HG02623 (cell line): ENCODE measurements at regions not wholly inside any gene's neighbourhood (a gene's known extent, or its start where the extent isn't known, plus 50 kb on each side); places are given as distances from the start of the nearest gene placed in this dataset.

Experiments
- ATAC-seq: cut with Tn5 transposase; IDR thresholded peaks from one replicate; pipeline ENCODE4 v1.9.1; 2021; ENCODE audit warnings: moderate library complexity; ENCODE audit not compliant: unreplicated experiment

DNA sequence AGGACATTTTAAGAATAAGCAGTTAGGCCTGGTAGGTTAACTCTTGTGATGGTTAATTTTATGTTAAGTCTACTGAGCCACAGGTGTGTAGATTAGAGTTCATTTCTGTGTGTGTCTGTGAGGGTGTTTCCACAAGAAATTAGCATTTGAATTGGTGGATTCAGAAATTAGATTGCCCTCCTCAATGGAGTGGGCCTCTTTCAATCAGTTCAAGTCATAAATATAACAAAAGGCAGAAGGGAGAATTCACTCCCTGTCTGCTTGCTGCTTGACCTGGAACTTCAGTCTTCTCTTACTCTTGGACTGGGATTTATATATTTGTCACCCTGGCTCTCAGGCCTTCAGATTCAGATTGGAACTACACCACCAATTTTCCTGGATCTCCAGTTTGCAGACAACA is 55.3 kb upstream of the POM121L12 start:
- no peak for ATAC-seq

DNA sequence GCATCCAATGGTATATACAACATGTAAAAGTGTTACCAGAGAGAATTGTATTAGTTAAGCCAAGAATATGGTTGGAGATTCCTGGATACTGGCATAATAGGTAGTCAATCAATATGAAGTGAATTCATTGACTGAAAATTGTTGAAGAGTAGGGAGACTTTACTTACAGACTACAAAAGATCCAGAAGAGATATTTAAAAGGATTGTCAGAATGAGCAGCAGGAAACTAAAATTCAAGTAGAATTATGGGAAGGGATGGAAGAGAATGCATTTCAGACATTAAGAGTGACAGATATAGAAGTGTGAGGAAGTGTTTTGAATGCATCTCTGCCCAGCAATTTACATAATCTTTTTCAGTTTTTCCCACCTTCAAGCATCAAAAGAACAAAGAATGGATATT is 62.3 kb upstream of the POM121L12 start:
- ATAC-seq, result no peak

DNA sequence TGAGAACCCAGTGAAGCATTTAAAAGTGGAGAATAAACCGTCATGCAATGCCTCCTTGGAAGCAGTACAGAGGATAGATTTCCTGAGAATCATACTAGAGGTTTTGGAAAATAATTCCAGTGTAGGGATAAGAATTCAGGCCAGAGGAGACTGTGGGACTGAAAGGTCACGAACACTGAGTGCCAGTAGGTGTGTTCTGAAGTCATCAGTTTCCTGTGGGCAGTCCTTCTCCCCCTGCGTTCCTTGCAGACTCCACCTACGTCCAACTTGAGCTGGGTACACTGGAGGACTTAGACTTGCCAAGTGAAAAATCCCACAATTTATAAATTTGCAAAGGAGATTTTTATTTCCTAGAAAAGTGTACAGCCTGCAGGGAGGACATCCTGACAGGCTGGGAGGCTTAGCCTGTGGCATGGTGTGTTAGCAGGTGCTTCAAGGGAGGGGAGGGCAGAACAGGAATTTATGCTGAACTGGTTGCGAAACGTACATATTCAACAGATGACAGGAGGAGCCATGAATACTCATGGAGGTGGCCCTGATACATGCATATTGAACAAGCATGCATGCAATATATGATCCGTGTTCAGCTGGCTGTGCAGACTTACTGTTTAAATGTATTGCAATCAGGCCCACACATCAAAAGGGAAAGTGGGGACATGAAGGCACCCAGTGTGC is 72.9 kb upstream of the POM121L12 start:
- ATAC-seq, result no peak

DNA sequence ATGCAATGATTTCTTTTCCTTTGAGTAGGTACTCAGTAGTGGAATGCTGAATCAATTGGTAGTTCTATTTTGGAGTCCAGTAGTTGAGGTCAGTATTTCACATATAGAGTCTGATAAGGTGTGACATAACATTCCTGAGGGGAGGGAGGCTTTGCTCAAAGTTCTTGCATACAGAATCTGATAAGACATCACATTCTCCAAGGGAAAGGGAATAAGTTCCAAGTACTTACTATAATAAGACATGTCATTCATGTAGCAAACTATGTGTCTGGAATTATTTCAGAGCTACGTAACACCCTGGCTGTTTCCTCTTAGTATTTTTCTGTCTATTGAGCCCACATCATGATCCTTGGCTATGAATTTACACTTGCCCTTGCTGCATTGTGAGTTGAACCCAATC is 74.3 kb upstream of the POM121L12 start:
- ATAC-seq, result no peak

DNA sequence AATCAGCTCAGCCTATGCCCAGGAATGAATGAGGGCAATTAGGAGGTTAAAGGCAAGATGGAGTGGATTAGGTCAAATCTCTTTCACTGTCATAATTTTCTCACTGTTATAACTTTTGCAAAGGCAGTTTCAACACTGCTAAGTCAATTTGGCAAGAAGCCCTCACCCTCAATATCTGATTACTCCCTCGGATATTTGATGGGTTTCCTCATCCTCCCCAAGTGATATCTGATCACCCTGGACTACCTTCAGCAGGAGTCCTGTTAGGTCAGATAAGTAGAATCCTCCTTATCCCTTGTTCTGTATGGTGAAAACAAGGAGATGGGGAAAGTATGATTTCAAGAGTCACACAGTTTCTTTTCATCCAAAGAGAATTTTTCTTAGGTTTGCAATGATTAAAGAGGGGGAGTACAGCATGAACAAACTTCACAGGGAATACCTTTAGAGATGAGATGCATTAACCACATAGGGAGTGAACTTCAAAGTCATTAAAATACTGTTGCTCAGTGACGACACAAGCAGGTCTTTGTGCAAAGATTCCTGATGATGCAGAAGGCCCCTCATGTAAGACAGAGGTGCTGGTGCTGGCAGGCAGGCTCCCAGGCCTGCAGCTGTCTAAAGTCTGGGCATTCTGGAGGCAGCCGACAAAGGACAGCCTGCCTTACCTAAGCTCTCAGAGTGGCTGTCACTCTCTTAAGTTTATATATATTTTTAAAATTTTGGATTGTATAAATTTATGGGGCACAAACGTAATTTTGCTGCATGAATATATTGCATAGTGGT is 75.4 kb upstream of the POM121L12 start:
- no peak for ATAC-seq

DNA sequence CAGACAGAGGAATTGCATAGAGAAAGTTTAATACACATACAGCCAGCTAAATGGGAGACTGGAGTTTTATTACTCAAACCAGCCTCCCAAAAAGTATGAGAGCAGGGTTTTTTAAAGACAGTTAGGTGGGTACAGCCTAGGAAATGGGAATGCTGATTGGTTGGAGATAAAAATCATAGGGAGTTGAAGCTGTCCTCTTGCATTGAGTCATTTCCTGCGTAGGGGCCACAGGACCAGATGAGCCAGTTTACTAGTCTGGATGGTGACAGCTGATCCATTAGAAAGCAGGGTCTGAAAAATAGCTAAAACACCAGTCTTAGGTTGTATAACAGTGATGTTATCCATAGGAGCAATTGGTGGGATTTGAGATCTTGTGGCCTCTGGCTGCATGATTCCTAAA is 76.1 kb upstream of the POM121L12 start:
- ATAC-seq, result no peak

DNA sequence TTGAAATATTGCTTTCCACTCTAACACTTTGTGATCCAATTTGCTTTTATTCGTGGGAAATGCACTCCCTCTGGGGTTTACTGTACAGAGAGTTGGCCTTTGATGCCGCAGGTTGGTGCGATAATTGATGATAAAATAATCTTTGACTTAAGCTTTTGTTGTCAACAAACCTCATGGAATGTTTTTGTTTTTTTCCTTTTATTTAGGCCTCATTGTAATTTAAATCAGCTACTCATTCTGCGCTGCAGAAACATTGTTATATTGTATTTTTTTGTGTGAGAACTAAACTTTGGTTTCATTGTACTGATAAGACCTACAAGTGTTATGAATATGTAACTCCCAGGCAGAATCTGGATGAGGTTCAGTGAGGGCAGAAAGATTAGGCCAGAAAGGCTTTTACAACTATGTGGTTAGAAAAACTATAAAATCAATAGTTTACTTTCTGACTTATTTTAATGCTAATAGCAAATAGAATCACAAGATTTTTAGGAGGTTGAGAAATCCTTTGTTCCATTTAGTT is 76.8 kb upstream of the POM121L12 start:
- no peak for ATAC-seq

DNA sequence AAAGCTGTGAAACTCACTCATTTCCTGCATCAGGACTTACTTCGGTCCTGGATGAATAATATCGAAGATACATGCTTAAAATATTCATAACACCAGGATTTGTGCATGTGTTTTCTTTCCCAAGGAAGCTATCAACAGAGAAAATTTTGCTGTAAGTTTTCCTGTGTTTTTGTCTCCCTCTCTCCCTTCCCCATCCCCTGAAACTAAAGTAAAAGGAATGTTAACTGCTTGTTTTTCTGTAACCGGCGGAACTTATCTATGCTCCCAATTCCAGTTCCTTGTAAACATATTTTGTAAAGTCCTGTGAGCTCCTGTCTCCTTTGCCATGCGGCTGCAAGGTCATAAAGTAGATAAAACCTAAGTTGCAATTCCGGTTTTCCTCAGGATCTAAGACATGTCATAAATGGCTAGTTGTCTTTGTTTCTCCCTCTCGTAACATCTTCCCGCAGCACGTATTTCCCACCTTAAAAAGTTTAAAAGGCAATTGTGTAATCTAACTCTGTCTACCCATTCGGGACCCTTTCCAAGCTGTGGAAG is 79.0 kb upstream of the POM121L12 start:
- no peak for ATAC-seq

DNA sequence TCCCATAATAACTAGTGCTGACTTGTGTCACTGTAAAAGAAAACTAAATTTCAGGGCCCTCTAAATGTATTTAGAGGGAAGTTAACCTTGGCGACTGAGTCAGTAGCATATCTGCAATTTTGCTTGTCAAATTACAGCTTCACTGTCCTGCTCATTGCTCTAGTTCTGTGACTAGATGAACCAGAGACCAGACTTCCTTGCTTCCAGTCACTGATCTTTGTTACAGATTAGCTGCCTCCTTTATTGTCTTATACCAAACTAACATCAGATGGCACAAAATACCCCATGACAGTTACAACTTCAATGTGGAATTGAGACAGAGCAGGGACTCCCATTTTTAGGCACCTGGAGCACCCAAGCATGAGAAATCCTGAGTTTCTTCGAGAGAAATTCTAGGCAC is 79.9 kb upstream of the POM121L12 start:
- ATAC-seq, result no peak

DNA sequence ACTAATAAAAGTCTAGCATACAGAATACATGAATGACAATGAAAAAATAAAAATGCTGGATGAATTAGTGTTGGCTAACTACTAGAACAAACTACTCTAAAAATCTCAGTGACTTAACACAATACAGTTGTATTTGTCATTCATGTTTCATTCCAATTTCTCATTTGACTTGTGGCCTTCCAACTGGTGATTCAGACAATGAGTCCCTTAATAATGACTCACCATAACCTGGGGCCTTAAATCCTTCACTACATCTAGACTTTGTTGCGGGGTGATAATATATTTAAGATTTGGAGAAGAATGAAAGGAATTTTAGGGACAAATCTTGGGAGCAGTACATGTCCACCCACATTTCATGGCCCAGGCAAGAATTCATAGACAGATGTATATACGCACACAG is 90.5 kb upstream of the POM121L12 start:
- no peak for ATAC-seq

DNA sequence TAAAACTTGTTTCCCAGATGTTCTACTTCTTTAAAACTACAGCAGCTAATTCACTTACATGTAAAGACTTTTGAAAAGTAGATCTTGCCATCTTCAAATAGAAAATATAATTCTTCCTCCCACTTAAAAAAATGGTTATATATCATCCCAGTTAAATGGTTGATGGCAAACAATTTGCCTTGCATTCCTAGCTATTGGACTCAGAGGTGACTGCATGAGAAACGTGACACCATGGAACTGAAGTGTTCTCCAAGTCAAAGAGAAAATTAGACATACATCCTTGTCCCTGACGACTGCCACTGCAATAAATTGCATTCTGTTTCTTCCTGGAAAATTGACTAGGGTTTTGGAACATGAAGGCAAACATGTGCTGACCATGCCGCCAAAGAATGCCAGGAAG is 95.0 kb upstream of the POM121L12 start:
- ATAC-seq, result no peak

DNA sequence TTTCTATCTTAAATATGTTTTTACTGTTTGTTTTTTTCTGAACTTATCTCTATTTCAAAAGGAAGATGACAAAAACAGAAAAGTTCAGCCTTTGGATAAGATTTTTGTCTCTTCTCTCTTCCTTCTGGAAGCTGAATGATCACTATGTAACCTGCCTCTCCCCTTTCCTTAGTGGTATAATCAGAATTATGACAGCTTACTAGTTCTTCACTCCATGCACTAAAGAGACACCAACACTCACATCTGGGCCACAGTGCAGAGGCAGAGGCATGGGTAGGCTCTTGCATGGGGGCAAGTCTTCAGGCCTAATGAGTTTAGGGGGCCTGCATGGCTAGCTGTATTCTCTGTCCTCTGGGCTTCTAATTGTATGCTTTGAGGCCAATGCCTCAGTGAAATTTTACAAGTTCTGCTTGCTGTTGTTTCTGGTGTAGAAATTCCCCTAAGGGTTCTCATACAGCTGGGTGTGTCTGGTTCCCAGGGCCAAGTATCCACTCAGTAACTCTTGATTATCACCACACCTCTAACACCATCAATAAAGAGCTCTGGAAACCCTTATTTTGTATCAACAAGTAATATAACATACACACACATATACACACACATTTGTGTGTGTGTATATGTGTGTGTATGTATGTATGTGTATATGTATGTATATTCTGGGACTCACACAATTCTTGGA is 96.8 kb upstream of the POM121L12 start:
- no peak for ATAC-seq

DNA sequence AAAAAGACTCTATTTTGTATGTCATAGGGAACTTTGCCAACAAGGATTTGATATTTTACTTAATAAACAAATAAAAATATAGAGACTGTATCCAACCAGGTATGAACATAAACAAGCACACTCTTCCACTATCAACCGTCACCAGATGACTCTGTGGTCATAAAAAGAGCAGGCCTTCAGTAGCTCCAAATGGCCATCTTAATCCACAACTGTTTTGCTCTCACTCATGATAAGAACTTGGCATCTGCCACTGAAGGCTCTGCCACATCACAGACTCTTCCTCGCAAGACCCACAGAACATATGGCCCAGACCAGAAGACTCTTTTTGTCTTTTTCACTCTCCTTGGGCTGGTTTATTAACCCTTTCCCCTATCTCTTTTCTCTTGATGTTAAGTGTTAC is 98.7 kb upstream of the POM121L12 start:
- no peak for ATAC-seq

DNA sequence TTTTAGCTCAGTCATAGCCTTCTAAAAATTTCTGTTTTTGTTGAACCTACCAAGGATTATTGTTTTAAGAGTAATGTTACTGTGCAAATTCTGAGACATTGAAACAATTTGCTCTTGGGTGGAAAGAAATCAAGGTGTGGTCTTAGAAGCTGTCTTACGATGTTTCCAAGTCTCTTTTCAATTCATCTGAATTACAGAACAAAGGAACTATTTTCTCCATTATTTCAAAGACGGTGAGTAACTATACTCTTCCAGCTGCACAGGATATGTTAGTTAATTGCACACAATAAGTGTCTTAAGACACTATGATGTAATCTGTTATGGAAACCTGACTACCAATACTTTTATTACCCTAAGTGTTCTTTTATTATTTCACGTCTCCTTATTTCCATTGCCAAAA is 106.8 kb upstream of the POM121L12 start:
- no peak for ATAC-seq

DNA sequence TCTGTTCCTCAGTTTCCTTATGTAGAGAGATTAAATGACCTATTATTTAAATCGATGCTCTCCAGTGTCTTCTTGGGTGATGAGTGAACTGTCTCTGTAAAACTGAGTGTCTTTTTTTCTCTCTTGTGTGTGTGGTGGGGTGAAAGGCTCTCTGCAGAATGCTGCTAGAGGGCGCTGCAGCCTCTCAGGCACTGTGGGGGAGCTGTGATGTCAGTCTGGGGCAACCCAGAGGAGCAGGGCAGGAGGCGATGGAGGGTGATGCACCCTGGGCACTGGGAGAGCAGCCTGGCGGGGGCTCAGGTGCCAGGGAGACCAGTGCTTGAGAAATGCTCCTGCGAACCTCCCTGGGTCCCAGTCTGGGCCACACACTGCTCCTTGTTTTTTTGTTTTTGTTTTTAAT is 110.1 kb upstream of the POM121L12 start:
- no peak for ATAC-seq

DNA sequence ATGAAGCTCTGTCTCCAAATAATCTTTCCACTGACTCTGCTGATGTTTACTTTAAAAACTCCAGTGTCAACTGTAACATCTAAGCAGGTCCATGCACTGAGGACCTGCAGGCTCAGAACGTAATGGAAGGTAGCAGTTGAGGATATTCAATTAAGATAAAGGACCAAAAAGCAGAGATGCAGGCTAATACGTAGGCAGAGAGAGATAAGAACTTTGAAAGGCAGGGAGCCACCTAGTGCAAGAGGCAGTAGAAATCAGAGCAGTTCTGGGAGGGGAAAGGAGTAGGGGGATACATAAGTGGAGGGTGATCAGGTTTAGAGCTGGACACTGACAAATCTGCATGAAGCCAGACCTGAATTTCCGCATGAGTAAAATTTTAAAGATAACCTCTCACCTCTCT is 114.5 kb upstream of the POM121L12 start:
- no peak for ATAC-seq

DNA sequence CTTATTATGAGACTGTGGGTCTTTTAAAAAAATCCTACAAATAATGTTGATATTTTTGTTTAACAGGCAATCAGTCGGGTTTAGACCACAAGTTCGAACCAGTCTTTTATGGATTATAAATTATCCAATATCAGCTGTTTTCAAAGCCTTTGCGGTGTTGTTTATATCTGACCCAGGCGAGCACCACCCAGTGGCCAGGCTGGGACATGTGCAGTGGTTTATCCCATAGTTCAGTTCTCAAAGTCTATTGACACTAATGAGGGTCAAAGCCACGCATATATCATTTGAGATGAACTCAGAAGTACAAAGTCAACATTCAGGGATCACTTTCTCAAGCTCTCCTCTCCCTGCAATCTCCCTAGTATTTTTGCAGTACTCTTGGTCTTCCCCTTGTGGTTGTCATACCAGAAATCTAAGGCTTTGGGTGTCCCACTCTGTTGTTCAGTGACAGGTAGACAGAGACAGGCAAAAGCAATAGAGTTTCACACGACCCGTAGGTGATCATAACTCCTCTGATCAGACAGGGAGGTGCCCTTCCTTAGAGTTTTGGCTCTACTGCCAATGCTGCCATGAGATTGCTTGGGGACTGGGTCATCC is 117.4 kb upstream of the POM121L12 start:
- ATAC-seq, result no peak

DNA sequence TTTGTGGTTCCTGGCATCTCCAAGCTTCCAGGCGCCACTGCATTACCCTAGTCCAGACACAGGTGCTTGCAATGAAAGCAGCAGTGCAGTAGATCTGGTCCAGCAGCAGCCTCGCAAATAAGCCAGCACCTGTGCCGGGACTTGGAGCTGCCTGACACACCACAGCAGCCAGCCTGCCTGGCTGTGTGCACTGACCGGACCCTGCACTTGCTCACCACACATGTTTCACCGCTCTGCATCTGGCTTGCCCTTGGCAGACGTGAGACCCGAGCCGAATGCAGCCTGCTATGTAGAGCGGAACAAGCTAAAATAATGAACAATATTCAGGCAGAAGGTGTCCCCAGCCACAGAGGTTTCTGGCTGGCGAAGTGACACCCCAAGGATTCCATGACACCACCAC is 123.6 kb upstream of the POM121L12 start:
- no peak for ATAC-seq

DNA sequence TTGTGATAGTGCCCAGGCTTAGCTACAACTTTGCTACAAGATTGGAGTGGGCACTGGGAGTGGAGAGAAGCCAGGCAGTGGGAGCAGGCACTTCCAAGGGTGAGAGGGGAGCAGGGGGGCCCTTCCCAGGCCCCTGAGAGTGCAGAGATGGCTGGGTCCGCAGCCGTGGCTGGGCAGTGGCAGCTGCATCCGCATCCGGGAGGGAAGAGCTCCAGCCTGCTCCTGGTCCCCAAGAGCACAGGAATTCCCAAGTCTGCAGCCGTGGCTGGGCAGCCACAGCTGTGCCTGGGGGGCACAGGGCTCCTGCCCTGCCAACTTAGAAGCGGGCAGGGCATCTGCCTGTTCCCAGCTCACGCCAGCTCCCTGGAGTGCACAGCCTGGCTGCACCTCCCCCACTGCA is 124.1 kb upstream of the POM121L12 start:
- no peak for ATAC-seq

DNA sequence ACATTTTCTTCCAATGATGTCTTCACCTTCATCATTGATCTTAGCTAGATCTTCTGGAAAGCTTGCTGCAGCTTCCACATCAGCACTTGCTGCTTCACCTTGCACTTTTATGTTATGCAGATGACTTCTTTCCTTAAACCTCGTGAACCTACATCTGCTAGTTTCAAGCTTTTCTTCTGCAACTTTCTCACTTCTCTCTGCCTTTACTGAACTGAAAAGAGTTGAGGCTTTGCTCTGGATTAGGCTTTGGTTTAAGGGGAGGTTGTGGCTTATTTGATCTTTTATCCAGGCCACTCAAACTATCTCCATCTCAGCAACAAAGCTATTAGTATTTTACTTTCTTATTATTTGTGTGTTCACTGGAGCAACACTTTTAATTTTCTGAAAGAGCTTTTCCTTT is 125.5 kb upstream of the POM121L12 start:
- no peak for ATAC-seq

DNA sequence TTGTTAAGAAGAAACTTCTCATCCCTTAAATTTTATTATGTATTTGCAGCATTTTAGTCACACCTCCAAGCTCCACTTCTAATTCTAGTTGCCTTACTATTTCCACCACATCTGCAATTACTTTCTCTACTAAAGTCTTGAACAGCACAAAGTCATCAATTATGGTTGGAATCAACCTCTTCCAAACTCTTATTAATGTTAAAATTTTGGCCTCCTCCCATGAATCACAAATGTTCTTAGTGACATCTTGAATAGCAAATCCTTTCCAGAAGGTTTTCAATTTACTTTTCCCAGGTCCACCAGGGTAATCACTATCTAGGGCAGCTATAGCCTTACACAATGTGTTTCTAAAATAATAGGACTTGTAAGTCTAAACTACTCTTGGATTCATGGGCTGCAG is 126.3 kb upstream of the POM121L12 start:
- ATAC-seq, result no peak
